DMS53 treated with DMSO at 0.1 percent for 48 hours (cell line): ENCODE measurements at regions not wholly inside any gene's neighbourhood (a gene's known extent, or its start where the extent isn't known, plus 50 kb on each side); places are given as distances from the start of the nearest gene placed in this dataset.
"Not testable (repeated sequence)": the region's sequence is repeated elsewhere in the genome, so short reads cannot be mapped to it uniquely, and the experiment has no call there.

ENCODE experiments used
- DNase-seq: peaks from one replicate; lab custom pipeline; 2025; ENCODE audit not compliant: unreplicated experiment; lab: John Stamatoyannopoulos, UW

GRCh38 chr14:65959563-65960024 is 526.6 kb upstream of the CCDC196 start:
- DNase-seq, result no peak

- no peak for DNase-seq
Measured at GRCh38 chr14:65961004-65961403, 525.2 kb upstream of the CCDC196 start.

GRCh38 chr14:65962952-65963351 is 523.2 kb upstream of the CCDC196 start:
- DNase-seq, result no peak

GRCh38 chr14:65964366-65964765 is 521.8 kb upstream of the CCDC196 start:
- DNase-seq, result no peak

- DNase-seq, result no peak
Measured at GRCh38 chr14:65966188-65966587, 520.0 kb upstream of the CCDC196 start.

- no peak for DNase-seq
Measured at GRCh38 chr14:65972346-65972870, 513.8 kb upstream of the CCDC196 start.

GRCh38 chr14:65972891-65973290 is 513.3 kb upstream of the CCDC196 start:
- no peak for DNase-seq

- DNase-seq, result no peak
Measured at GRCh38 chr14:65975865-65976264, 510.3 kb upstream of the CCDC196 start.

GRCh38 chr14:65976761-65977404 is 509.3 kb upstream of the CCDC196 start:
- DNase-seq, result no peak

- no peak for DNase-seq
Measured at GRCh38 chr14:65981192-65981843, 504.9 kb upstream of the CCDC196 start.

- no peak for DNase-seq
Measured at GRCh38 chr14:65986041-65986440, 500.1 kb upstream of the CCDC196 start.

- DNase-seq, result no peak
Measured at GRCh38 chr14:65989981-65990380, 496.2 kb upstream of the CCDC196 start.

- no peak for DNase-seq
Measured at GRCh38 chr14:65991104-65991503, 495.1 kb upstream of the CCDC196 start.

- not testable (repeated sequence) for DNase-seq
Measured at GRCh38 chr14:65991935-65992334, 494.2 kb upstream of the CCDC196 start.

- DNase-seq, result no peak
Measured at GRCh38 chr14:65993103-65993502, 493.1 kb upstream of the CCDC196 start.

- no peak for DNase-seq
Measured at GRCh38 chr14:65993996-65994395, 492.2 kb upstream of the CCDC196 start.

- no peak for DNase-seq
Measured at GRCh38 chr14:65997347-65997746, 488.8 kb upstream of the CCDC196 start.

GRCh38 chr14:65999865-66000264 is 486.3 kb upstream of the CCDC196 start:
- DNase-seq, result no peak

GRCh38 chr14:66000766-66001165 is 485.4 kb upstream of the CCDC196 start:
- DNase-seq, result no peak

GRCh38 chr14:66001356-66001755 is 484.8 kb upstream of the CCDC196 start:
- no peak for DNase-seq

- no peak for DNase-seq
Measured at GRCh38 chr14:66003082-66003730, 483.0 kb upstream of the CCDC196 start.

GRCh38 chr14:66005900-66006434 is 480.2 kb upstream of the CCDC196 start:
- no peak for DNase-seq
